ENCODE measurements at regions not wholly inside any gene's neighbourhood (a gene's known extent, or its start where the extent isn't known, plus 50 kb on each side); places are given as distances from the start of the nearest gene placed in this dataset.

DNA sequence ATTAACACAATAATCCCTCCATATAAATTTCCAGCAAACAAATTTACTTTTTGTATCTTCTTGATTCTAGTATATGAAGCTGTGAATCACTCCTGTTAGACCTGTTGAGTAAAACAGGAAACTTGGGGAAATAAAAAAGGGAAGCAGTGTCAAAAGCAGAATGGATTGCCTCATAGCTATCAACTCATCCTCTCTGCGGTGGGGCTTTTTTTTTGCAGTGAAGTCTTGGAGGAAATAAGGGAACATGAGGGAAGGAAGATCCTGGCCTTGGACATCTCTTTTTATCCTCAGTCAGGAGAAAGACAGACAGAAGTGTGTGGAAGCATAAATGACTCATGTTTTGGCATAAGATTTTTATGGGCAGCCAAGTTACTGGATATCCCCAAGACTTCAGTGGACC, 332.5 kb downstream of the TFAP2A start:
- no peaks in the 10 kb centered on the region for H4K20me1 ChIP-seq (ENCODE audit: insufficient read depth)
- intact Hi-C loops (cut with micrococcal nuclease) = no loop called here
- CTCF ChIA-PET = no interaction called here
- no peak for DNase-seq (ENCODE audit: low read depth, low spot score)
- RAD21 ChIA-PET (ENCODE audit: low non-redundant PET in 1 of 2, low total read pairs in 2 of 2, uncharacterized antibody in 2 of 2, unreplicated experiment in 2 of 2) = no interaction called here
- no TSS peak for BruUV-seq (replicated peaks)
- no peak for ATAC-seq
- H3K4me3 ChIP-seq (replicated peaks in 1 of 2; ENCODE audit: low read depth in 1 of 2, low read length in 2 of 2) = no peak overlapping the region
- TF ChIP-seq YY1 (IDR thresholded peaks at IDR 0.05; ENCODE audit: extremely low read depth, insufficient replicate concordance, low read depth, low read length) (no peak), RAD21 (IDR thresholded peaks at IDR 0.05; ENCODE audit: low read depth) (no peak), JUND (IDR thresholded peaks at IDR 0.05) (no peak), ZFX (IDR thresholded peaks at IDR 0.05) (no peak), FOSL1 (IDR thresholded peaks at IDR 0.05; ENCODE audit: low read depth) (no peak)
- TF ChIP-seq, protein P1, sequence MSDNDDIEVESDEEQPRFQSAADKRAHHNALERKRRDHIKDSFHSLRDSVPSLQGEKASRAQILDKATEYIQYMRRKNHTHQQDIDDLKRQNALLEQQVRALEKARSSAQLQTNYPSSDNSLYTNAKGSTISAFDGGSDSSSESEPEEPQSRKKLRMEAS (IDR thresholded peaks at IDR 0.05) = no peak
- H3K79me2 ChIP-seq (ENCODE audit: insufficient read depth, low read length) = no peaks in the 10 kb centered on the region
- H2AFZ ChIP-seq (ENCODE audit: low read depth, low read length, poor library complexity, severe bottlenecking) = no peak overlapping the region
- H3K27ac ChIP-seq (ENCODE audit: low read depth, low read length) = no peak overlapping the region
- no peaks in the 10 kb centered on the region for H3K9me2 ChIP-seq (ENCODE audit: insufficient read depth)
- no peaks in the 10 kb centered on the region for H3K4me1 ChIP-seq (ENCODE audit: control insufficient read depth in 1 of 2, insufficient read depth in 2 of 2, low read length in 2 of 2)
- H3K4me2 ChIP-seq (ENCODE audit: low read length) = no peak overlapping the region
- POLR2A ChIA-PET = no interaction called here
- no peaks in the 10 kb centered on the region for H3K36me3 ChIP-seq (ENCODE audit: control insufficient read depth in 1 of 2, insufficient read depth in 2 of 2, low read length in 2 of 2)
- no peaks in the 10 kb centered on the region for H3K9me3 ChIP-seq (ENCODE audit: control insufficient read depth in 1 of 2, insufficient read depth in 1 of 2, low read depth in 1 of 2, low read length in 2 of 2)
- H3K9ac ChIP-seq (ENCODE audit: low read length) = no peak overlapping the region
- H3K27me3 ChIP-seq (ENCODE audit: insufficient read depth, low read length) = no peaks in the 10 kb centered on the region

DNA sequence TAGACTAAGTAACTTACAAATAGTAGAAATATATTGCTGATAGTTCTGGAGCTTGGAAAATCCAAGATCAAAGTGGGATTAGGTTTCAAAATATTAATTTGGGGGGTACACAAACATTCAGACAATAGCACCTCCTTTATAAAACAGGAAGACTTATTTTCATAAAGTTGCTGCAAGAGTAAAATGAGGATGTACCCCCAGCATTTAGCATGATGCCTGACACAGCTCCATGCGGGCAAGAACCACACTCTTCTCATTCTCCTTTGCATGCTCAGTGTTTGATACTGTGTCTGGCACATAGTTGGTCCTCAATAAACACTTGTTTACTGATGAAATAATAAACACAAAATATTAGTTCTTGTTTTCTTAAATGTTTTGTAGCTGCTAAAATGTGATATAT, 332.9 kb downstream of the TFAP2A start:
- Histone ChIP-seq H3K36me3 (ENCODE audit: control insufficient read depth in 1 of 2, insufficient read depth in 2 of 2, low read length in 2 of 2) (no peaks in the 10 kb centered on the region), H3K4me1 (ENCODE audit: control insufficient read depth in 1 of 2, insufficient read depth in 2 of 2, low read length in 2 of 2) (no peaks in the 10 kb centered on the region), H3K9me3 (ENCODE audit: control insufficient read depth in 1 of 2, insufficient read depth in 1 of 2, low read depth in 1 of 2, low read length in 2 of 2) (no peaks in the 10 kb centered on the region), H4K20me1 (ENCODE audit: insufficient read depth) (no peaks in the 10 kb centered on the region), H3K9ac (ENCODE audit: low read length) (no peak overlapping the region), H3K79me2 (ENCODE audit: insufficient read depth, low read length) (no peaks in the 10 kb centered on the region), H3K27ac (ENCODE audit: low read depth, low read length) (no peak overlapping the region), H2AFZ (ENCODE audit: low read depth, low read length, poor library complexity, severe bottlenecking) (no peak overlapping the region), H3K4me3 (replicated peaks in 1 of 2; ENCODE audit: low read depth in 1 of 2, low read length in 2 of 2) (no peak overlapping the region), H3K4me2 (ENCODE audit: low read length) (no peak overlapping the region), H3K9me2 (ENCODE audit: insufficient read depth) (no peaks in the 10 kb centered on the region), H3K27me3 (ENCODE audit: insufficient read depth, low read length) (no peaks in the 10 kb centered on the region)
- intact Hi-C loops (cut with micrococcal nuclease) = no loop called here
- ChIA-PET RAD21 (ENCODE audit: low non-redundant PET in 1 of 2, low total read pairs in 2 of 2, uncharacterized antibody in 2 of 2, unreplicated experiment in 2 of 2) (no interaction called here), CTCF (no interaction called here), POLR2A (no interaction called here)
- TF ChIP-seq, protein P1 (IDR thresholded peaks at IDR 0.05) = no peak
- TF ChIP-seq, protein P2, sequence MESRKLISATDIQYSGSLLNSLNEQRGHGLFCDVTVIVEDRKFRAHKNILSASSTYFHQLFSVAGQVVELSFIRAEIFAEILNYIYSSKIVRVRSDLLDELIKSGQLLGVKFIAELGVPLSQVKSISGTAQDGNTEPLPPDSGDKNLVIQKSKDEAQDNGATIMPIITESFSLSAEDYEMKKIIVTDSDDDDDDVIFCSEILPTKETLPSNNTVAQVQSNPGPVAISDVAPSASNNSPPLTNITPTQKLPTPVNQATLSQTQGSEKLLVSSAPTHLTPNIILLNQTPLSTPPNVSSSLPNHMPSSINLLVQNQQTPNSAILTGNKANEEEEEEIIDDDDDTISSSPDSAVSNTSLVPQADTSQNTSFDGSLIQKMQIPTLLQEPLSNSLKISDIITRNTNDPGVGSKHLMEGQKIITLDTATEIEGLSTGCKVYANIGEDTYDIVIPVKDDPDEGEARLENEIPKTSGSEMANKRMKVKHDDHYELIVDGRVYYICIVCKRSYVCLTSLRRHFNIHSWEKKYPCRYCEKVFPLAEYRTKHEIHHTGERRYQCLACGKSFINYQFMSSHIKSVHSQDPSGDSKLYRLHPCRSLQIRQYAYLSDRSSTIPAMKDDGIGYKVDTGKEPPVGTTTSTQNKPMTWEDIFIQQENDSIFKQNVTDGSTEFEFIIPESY (IDR thresholded peaks at IDR 0.05; ENCODE audit: extremely low read depth, insufficient replicate concordance, low read length) = no peak
- TF ChIP-seq YY1 (IDR thresholded peaks at IDR 0.05; ENCODE audit: extremely low read depth, insufficient replicate concordance, low read depth, low read length) (no peak), SP1 (IDR thresholded peaks at IDR 0.05; ENCODE audit: low read depth) (no peak), POLR2AphosphoS5 (IDR thresholded peaks at IDR 0.05; ENCODE audit: low read depth, low read length) (no peak), TCF7L2 (IDR thresholded peaks at IDR 0.05; ENCODE audit: borderline replicate concordance, extremely low read depth, insufficient read depth, insufficient read length) (no peak)
- ATAC-seq (no peak), DNase-seq (ENCODE audit: low read depth, low spot score) (no peak)
- BruUV-seq (replicated peaks) = no TSS peak
